GM18907 (cell line): ENCODE measurements at regions not wholly inside any gene's neighbourhood (a gene's known extent, or its start where the extent isn't known, plus 50 kb on each side); places are given as distances from the start of the nearest gene placed in this dataset.
A peak's percentile ranks its signal among the peaks of the same experiment; 100 is the strongest.
"Not testable (repeated sequence)": the region's sequence is repeated elsewhere in the genome, so short reads cannot be mapped to it uniquely, and the experiment has no call there.

Source experiments
- ATAC-seq: cut with Tn5 transposase; IDR thresholded peaks from one replicate; pipeline ENCODE4 v1.9.1; 2021; ENCODE audit warnings: mild to moderate bottlenecking, moderate library complexity; ENCODE audit not compliant: unreplicated experiment

- ATAC-seq, result no peak
Observed at GRCh38 chr4:72786401-72786990, 217.5 kb upstream of the ADAMTS3 start.

- no peak for ATAC-seq
Observed at GRCh38 chr4:72779241-72779640, 210.2 kb upstream of the ADAMTS3 start.

GRCh38 chr4:72777436-72777835 lies 208.4 kb upstream of the ADAMTS3 start:
- no peak for ATAC-seq

GRCh38 chr4:72770708-72771107 lies 201.7 kb upstream of the ADAMTS3 start:
- ATAC-seq, result no peak

GRCh38 chr4:72768364-72768763 lies 199.3 kb upstream of the ADAMTS3 start:
- no peak for ATAC-seq

- ATAC-seq, result no peak
Observed at GRCh38 chr4:72767618-72768302, 198.7 kb upstream of the ADAMTS3 start.

- ATAC-seq, result not testable (repeated sequence)
Observed at GRCh38 chr4:72765788-72766187, 196.8 kb upstream of the ADAMTS3 start.

GRCh38 chr4:72761368-72762038 lies 192.5 kb upstream of the ADAMTS3 start:
- ATAC-seq, result no peak

GRCh38 chr4:72753414-72753813 lies 184.4 kb upstream of the ADAMTS3 start:
- ATAC-seq, result not testable (repeated sequence)

- ATAC-seq, result no peak
Observed at GRCh38 chr4:72744103-72744725, 175.2 kb upstream of the ADAMTS3 start.

GRCh38 chr4:72743078-72743477 lies 174.1 kb upstream of the ADAMTS3 start:
- no peak for ATAC-seq

GRCh38 chr4:72715299-72715698 lies 146.3 kb upstream of the ADAMTS3 start:
- ATAC-seq, result no peak

- no peak for ATAC-seq
Observed at GRCh38 chr4:72714482-72715279, 145.7 kb upstream of the ADAMTS3 start.

- ATAC-seq, result no peak
Observed at GRCh38 chr4:72712997-72713396, 144.0 kb upstream of the ADAMTS3 start.

- no peak for ATAC-seq
Observed at GRCh38 chr4:72709475-72709874, 140.5 kb upstream of the ADAMTS3 start.

GRCh38 chr4:72706684-72707083 lies 137.7 kb upstream of the ADAMTS3 start:
- no peak for ATAC-seq

- not testable (repeated sequence) for ATAC-seq
Observed at GRCh38 chr4:72704925-72705640, 136.1 kb upstream of the ADAMTS3 start.

- no peak for ATAC-seq
Observed at GRCh38 chr4:72702948-72703347, 133.9 kb upstream of the ADAMTS3 start.

GRCh38 chr4:72701987-72702819 lies 133.2 kb upstream of the ADAMTS3 start:
- peak; percentile 91 for ATAC-seq
